Tibial nerve (tissue), 4 donors: ENCODE measurements at regions not wholly inside any gene's neighbourhood (a gene's known extent, or its start where the extent isn't known, plus 50 kb on each side); places are given as distances from the start of the nearest gene placed in this dataset.

Experiments
- DNase-seq, 2 donors: peaks; one replicate each; pipeline ENCODE4 v3.0.0-alpha.2; 2019; ENCODE audit warnings: low spot score in 2 of 2
- H3K27ac ChIP-seq, 4 donors: fragments of 200-600 bp; sonication (generic) in 3 of 4; one replicate each; pipeline ENCODE4 v1.5.1; 2017 to 2019; ENCODE audit warnings: mild to moderate bottlenecking in 1 of 4
- H3K27me3 ChIP-seq, 2 donors: fragments of 200-600 bp; sonication (generic) in 1 of 2; one replicate each; pipeline versions ENCODE4 v1.5.1 to v1.6.0; 2017 to 2019
- H3K36me3 ChIP-seq, 3 donors: fragments of 200-600 bp; sonication (generic); one replicate each; pipeline ENCODE4 v1.5.1; 2018 to 2019
- H3K4me1 ChIP-seq, 4 donors: fragments of 200-600 bp; sonication (generic) in 3 of 4; one replicate each; pipeline ENCODE4 v1.5.1; 2017 to 2019
- H3K4me3 ChIP-seq, 4 donors: fragments of 200-600 bp; sonication (generic) in 3 of 4; one replicate each; pipeline ENCODE4 v1.5.1; 2017 to 2019; ENCODE audit warnings: mild to moderate bottlenecking in 1 of 4, moderate library complexity in 1 of 4
- H3K9me3 ChIP-seq, 4 donors: fragments of 200-600 bp; sonication (generic) in 3 of 4; one replicate each; pipeline ENCODE4 v1.5.1; 2017 to 2019
- EP300 ChIP-seq, 2 donors: sonication (generic); formaldehyde crosslinking; IDR thresholded peaks; one replicate each; pipeline ENCODE4 v1.6.1; 2017; ENCODE audit warnings: antibody characterized with exemption in 2 of 2, mild to moderate bottlenecking in 1 of 2
- POLR2A ChIP-seq, 2 donors: fragments of 450-650 bp; IDR thresholded peaks; one replicate each; pipeline ENCODE4 v1.6.1; 2017; ENCODE audit warnings: antibody characterized with exemption in 2 of 2, mild to moderate bottlenecking in 2 of 2, moderate library complexity in 2 of 2
- WGBS, 2 donors: methylation state at CpG; one replicate each; pipeline ENCODE4 v1.1.5; 2018; 5-methylcytosine and 5-hydroxymethylcytosine counted together
- TF ChIP-seq, protein P1 (sequence below), 5 experiments: fragments of 200-600 bp in 3 of 5; fragments of 450-650 bp in 2 of 5; sonication (generic) in 3 of 5; IDR thresholded peaks; one replicate each; pipeline ENCODE4 v1.5.1; 2016 to 2019; ENCODE audit warnings: antibody characterized with exemption in 5 of 5, mild to moderate bottlenecking in 3 of 5, moderate library complexity in 2 of 5

DNA sequence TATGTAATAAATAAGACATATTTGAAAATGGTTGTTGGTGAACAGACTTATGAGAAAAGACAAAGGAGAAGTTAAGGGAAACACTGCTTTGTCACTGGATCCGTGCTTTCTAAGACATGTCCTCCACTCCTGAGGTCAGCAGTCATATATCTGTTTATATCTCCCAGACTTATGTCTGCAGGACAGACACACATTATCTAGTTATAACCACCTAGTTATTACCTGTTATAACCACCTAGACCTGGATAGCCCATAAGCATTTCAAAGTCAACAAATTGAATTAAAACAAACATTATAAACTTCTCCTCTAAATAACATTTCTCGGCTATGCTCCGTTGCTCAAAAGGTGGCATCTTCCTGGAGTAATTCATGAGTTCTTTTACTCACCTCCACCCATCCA is 96.4 kb downstream of the SPRY2 start:
- no peaks in the 10 kb centered on the region for H3K4me1 ChIP-seq
- no peaks in the 10 kb centered on the region for H3K27me3 ChIP-seq
- H3K4me3 ChIP-seq = no peak overlapping the region
- H3K27ac ChIP-seq = no peak overlapping the region
- 88 to 93% methylated on average over 3 of the region's 3 CpGs for WGBS, 2 donors
- no peaks in the 10 kb centered on the region for H3K36me3 ChIP-seq
- no peaks in the 10 kb centered on the region for H3K9me3 ChIP-seq
- TF ChIP-seq, protein P1, sequence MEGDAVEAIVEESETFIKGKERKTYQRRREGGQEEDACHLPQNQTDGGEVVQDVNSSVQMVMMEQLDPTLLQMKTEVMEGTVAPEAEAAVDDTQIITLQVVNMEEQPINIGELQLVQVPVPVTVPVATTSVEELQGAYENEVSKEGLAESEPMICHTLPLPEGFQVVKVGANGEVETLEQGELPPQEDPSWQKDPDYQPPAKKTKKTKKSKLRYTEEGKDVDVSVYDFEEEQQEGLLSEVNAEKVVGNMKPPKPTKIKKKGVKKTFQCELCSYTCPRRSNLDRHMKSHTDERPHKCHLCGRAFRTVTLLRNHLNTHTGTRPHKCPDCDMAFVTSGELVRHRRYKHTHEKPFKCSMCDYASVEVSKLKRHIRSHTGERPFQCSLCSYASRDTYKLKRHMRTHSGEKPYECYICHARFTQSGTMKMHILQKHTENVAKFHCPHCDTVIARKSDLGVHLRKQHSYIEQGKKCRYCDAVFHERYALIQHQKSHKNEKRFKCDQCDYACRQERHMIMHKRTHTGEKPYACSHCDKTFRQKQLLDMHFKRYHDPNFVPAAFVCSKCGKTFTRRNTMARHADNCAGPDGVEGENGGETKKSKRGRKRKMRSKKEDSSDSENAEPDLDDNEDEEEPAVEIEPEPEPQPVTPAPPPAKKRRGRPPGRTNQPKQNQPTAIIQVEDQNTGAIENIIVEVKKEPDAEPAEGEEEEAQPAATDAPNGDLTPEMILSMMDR (IDR thresholded peaks at IDR 0.05) = no peak
- DNase-seq = no peak

DNA sequence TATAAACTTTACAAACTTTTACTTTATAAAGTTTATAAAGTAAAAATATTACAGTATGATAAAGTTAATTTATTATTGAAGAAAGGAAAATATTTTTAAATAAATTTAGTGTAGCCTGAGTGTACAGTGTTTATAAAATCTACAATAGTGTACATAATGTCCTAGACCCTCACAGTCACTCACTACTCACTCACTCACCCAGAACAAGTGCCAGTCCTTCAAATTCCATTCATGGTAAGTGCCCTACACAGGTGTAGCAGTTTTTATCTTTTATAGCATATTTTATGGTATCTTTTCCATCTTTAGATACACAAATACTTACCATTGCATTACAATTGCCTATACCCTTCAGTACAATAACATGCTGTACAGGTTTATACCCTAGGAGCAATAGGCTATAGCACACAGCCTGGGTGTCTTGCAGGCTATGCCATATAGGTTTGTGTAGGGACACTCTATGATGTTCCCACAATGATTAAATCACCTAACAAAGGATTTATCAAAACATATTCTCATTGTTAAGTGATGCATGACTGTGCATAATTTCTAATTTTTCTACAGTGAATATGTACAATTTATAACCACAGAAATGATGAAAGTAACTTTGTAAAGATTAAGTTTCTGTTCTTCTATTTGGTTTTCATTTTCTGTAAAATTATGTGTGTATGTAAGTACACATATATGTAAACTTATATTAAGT is 98.0 kb downstream of the SPRY2 start:
- TF ChIP-seq, protein P1 (IDR thresholded peaks at IDR 0.05) = no peak
- TF ChIP-seq EP300 (IDR thresholded peaks at IDR 0.05) (no peak), POLR2A (IDR thresholded peaks at IDR 0.05) (no peak)
- Histone ChIP-seq H3K27ac (no peak overlapping the region), H3K27me3 (no peaks in the 10 kb centered on the region), H3K36me3 (no peaks in the 10 kb centered on the region), H3K9me3 (no peaks in the 10 kb centered on the region), H3K4me1 (no peaks in the 10 kb centered on the region), H3K4me3 (no peak overlapping the region)
- DNase-seq = no peak

DNA sequence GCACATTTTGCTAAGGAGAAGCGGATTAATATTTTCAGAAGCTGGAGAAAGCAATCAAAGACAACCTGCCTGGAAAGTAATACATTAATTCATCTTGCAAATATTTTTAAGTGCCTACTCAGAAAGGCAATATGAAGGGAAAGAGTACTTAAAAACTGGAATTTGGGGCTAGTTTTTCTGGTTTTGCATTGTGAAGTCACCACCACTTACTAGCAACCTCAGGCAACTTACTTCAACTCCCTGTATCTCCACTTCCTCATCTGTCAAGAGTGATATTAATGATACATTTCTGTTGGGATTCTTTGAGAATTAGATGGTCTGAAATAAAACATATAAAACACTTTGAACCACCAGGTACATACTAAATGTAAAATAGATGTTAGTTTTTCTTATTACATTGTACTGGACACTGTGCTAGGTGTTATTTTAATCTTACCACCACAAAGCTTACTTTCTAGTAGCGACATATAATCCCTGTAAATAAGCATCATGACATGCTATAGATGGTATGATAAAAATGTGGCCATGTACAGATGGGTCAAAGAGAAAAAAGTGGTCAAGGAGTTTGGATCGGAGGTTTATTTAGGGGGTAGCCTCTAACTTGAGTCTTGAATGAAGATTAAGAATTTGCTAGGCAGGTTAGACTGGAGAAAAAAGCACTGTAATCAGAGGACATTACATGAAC is 101.2 kb downstream of the SPRY2 start:
- Histone ChIP-seq H3K4me1 (peaks cover 0 to 12% (median 5%) of the 10 kb centered on the region in 4 donors), H3K9me3 (no peaks in the 10 kb centered on the region), H3K27ac (no peak overlapping the region), H3K27me3 (no peaks in the 10 kb centered on the region), H3K36me3 (no peaks in the 10 kb centered on the region), H3K4me3 (no peak overlapping the region)
- TF ChIP-seq POLR2A (IDR thresholded peaks at IDR 0.05) (no peak), EP300 (IDR thresholded peaks at IDR 0.05) (no peak)
- TF ChIP-seq, protein P1 (IDR thresholded peaks at IDR 0.05) = no peak
- 70 to 74% methylated on average over 3 of the region's 3 CpGs for WGBS, 2 donors
- DNase-seq = no peak

DNA sequence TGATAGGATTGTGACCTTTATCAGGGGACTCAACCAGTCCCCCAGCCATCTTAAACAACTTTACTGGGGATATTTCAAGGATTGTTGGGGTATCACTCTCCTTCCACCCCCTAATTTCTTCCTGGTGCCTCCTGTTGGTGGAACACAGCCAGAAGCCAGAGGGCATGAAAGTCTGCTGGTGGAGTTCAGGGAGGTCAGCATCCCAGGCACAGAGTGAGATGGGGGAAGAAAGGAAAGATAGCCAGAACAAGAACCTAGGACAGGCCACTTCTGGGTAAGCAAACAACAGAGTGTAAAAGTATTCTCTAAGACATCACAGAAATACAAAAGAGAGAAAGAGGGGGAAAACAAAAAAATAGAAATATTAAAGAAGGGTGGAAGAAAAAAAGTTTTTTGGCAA is 101.8 kb downstream of the SPRY2 start:
- no peaks in the 10 kb centered on the region for H3K27me3 ChIP-seq
- no peak overlapping the region for H3K27ac ChIP-seq
- TF ChIP-seq, protein P1 (IDR thresholded peaks at IDR 0.05) = no peak
- TF ChIP-seq EP300 (IDR thresholded peaks at IDR 0.05) (no peak), POLR2A (IDR thresholded peaks at IDR 0.05) (no peak)
- H3K4me3 ChIP-seq = no peak overlapping the region
- no peaks in the 10 kb centered on the region for H3K9me3 ChIP-seq
- no peak for DNase-seq
- no peaks in the 10 kb centered on the region for H3K36me3 ChIP-seq
- peaks cover 0 to 12% (median 6%) of the 10 kb centered on the region in 4 donors for H3K4me1 ChIP-seq

DNA sequence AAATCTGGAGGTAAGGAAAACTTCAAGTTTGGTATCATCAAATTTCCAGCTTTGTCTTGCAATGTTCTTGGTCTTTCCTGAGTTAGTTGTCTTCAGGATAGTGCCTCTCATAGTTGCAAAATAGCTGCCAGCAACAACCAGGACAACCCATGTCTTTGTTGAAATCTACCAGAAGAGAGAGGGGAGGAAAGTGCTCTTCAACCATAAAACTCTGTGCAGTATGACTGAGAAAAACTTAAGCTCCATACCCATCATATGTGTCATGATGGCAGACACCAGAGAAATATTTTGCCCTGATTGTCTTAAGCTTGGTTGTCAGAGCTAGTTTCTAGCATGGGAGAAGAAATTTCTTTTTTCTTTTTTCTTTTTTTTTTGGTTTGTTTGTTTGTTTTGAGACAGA is 103.3 kb downstream of the SPRY2 start:
- Histone ChIP-seq H3K27me3 (no peaks in the 10 kb centered on the region), H3K27ac (no peak overlapping the region), H3K36me3 (no peaks in the 10 kb centered on the region), H3K9me3 (no peaks in the 10 kb centered on the region), H3K4me3 (no peak overlapping the region), H3K4me1 (peaks cover 0 to 12% (median 6%) of the 10 kb centered on the region in 4 donors)
- TF ChIP-seq EP300 (IDR thresholded peaks at IDR 0.05) = no peak
- TF ChIP-seq POLR2A (IDR thresholded peaks at IDR 0.05) = no peak
- TF ChIP-seq, protein P1 (IDR thresholded peaks at IDR 0.05) = no peak
- DNase-seq = no peak
